ENCODE measurements at regions not wholly inside any gene's neighbourhood (a gene's known extent, or its start where the extent isn't known, plus 50 kb on each side); places are given as distances from the start of the nearest gene placed in this dataset.

GRCh38 chr2:126228531-126228930, 427.4 kb upstream of the GYPC start:
- no peak overlapping the region for H3K4me3 ChIP-seq (ENCODE audit: low read length)
- DNase-seq (ENCODE audit: low read depth), result no peak
- TF ChIP-seq CTCF (conservative IDR thresholded peaks at IDR 0.05; ENCODE audit: low read length), result no peak

- DNase-seq (ENCODE audit: low read depth), result no peak
- H3K4me3 ChIP-seq (ENCODE audit: low read length), result no peak overlapping the region
- no peak for TF ChIP-seq CTCF (conservative IDR thresholded peaks at IDR 0.05; ENCODE audit: low read length)
These were observed 417.7 kb upstream of the GYPC start for GRCh38 chr2:126238251-126238650.

DNA sequence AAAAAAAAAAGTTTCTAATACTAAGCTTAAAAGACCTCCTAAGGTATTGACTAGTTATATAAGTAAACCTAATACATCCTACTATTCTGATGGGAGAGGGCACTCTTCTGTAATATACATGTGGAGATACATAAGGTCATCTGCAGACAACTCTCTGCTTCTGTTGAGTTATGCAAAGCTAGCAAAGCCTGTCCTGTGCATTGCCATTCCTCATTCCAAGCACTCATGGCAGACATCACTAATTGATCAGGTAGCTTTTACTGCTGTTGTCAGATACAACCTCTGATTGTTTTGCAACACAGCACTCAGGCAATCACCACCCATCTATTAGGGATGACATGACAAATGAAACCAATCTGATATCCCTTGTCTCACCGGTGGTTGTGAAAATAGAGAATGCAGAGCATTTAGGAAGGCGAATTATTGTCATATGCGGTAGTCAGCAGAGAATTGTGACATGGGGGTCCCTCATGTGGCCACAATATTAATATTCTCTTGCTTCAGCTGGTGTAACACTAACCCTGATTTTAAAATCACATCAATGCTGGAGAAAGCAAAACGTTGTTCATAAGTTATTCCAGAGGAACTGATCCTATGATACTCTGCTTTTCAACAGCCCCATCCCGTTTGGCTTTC, 416.5 kb upstream of the GYPC start:
- TF ChIP-seq CTCF (conservative IDR thresholded peaks at IDR 0.05; ENCODE audit: low read length), result no peak
- H3K4me3 ChIP-seq (ENCODE audit: low read length), result no peak overlapping the region
- DNase-seq (ENCODE audit: low read depth), result no peak

DNA sequence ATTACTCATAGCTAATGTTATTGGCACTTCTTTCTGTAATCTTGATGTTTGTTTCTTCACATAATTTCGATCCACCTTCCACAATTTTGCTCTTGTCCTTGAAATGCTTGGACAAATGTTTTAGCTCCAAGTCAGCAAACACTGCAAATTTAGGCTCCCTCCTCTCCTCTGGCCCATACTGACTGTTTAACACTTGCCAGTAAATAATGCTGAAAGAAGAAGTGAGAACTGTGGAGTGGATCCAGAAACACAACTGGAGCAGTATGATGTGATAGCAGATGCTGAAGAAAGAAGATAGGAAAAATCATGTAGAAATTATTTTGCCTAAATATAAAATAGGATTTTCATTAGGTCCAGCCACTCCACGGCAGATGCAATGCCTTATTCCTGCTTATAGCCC, 415.0 kb upstream of the GYPC start:
- H3K4me3 ChIP-seq (ENCODE audit: low read length), result no peak overlapping the region
- TF ChIP-seq CTCF (conservative IDR thresholded peaks at IDR 0.05; ENCODE audit: low read length), result no peak
- DNase-seq (ENCODE audit: low read depth), result no peak

- no peak for DNase-seq (ENCODE audit: low read depth)
- no peak overlapping the region for H3K4me3 ChIP-seq (ENCODE audit: low read length)
- no peak for TF ChIP-seq CTCF (conservative IDR thresholded peaks at IDR 0.05; ENCODE audit: low read length)
These were observed 414.5 kb upstream of the GYPC start for GRCh38 chr2:126241411-126241810.

DNA sequence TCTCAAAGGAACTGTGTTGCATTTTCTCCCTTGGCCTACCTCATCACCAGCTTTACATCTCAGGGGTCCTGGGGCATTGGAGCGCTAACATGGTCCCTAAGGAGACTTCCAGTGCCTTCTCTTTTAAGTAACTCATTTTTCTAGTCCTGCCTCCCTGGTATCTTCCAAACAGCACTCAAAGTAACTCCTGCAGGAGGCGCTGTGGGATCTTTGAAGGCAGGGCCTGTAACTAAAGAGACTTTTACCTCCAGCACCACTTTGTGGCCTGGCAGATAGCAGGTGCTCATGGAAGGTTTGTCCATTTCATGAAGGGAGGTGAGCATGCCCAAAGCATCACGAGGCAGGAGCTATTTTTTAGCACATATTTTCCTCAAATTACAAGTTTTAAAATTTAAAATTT, 411.0 kb upstream of the GYPC start:
- H3K4me3 ChIP-seq (ENCODE audit: low read length), result no peak overlapping the region
- DNase-seq (ENCODE audit: low read depth), result no peak
- peak; percentile 23 for TF ChIP-seq CTCF (conservative IDR thresholded peaks at IDR 0.05; ENCODE audit: low read length)

- no peak overlapping the region for H3K4me3 ChIP-seq (ENCODE audit: low read length)
- TF ChIP-seq CTCF (conservative IDR thresholded peaks at IDR 0.05; ENCODE audit: low read length), result no peak
- DNase-seq (ENCODE audit: low read depth), result no peak
These were observed 402.3 kb upstream of the GYPC start for GRCh38 chr2:126253669-126254068.
